ENCODE measurements at regions not wholly inside any gene's neighbourhood (a gene's known extent, or its start where the extent isn't known, plus 50 kb on each side); places are given as distances from the start of the nearest gene placed in this dataset.
"Not testable (repeated sequence)": the region's sequence is repeated elsewhere in the genome, so short reads cannot be mapped to it uniquely, and the experiment has no call there.

DNA sequence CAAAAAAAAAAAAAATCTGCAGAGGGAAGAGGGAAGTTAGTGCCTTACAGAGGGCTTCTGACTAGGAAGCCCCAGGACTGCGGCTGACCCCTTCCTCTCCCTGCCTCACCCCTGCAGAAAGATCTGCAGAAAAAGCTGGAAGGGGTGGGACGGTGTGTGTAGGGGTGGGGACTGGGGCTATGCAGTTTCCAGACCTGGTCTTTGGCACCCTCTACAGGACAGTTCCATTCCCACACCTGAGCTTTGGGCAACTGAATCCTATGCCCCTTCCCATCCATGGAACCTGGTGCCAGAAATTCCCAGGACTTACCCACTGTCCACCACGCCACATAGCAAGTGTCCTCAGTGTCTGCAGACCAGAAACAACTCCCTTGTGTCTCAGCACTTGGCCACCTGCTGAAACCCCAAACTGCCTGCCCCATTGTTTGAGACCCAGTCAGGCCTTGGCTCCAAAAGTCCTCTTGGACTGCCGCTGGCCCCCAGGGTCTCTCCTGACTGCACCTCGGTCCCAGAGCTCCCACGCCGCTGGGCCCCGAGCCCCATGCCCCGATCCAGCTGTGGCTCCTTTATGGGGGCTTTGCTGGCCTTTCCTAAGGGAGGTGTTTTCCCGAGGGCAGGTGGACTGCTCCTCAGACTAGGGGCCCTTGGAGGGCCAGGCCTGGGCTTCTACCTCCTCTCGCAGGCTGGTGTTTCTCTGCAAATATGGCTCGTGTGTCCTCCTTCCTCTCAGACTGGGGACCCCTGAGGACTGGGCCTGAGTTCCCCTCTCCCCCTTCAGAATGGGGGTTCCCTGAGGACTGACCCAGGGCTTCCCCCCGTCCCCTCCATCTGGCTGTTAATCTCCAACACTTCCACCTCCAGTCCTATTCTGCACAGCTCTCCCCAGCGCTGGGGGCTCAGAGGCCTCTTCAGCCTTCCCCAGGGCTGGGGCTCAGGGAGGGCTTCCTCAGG lies 284.9 kb upstream of the TEKT4 start:
- TF ChIP-seq, protein P1, sequence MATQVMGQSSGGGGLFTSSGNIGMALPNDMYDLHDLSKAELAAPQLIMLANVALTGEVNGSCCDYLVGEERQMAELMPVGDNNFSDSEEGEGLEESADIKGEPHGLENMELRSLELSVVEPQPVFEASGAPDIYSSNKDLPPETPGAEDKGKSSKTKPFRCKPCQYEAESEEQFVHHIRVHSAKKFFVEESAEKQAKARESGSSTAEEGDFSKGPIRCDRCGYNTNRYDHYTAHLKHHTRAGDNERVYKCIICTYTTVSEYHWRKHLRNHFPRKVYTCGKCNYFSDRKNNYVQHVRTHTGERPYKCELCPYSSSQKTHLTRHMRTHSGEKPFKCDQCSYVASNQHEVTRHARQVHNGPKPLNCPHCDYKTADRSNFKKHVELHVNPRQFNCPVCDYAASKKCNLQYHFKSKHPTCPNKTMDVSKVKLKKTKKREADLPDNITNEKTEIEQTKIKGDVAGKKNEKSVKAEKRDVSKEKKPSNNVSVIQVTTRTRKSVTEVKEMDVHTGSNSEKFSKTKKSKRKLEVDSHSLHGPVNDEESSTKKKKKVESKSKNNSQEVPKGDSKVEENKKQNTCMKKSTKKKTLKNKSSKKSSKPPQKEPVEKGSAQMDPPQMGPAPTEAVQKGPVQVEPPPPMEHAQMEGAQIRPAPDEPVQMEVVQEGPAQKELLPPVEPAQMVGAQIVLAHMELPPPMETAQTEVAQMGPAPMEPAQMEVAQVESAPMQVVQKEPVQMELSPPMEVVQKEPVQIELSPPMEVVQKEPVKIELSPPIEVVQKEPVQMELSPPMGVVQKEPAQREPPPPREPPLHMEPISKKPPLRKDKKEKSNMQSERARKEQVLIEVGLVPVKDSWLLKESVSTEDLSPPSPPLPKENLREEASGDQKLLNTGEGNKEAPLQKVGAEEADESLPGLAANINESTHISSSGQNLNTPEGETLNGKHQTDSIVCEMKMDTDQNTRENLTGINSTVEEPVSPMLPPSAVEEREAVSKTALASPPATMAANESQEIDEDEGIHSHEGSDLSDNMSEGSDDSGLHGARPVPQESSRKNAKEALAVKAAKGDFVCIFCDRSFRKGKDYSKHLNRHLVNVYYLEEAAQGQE (IDR thresholded peaks at IDR 0.05; ENCODE audit: insufficient replicate concordance, low read depth): not testable (repeated sequence)
- TF ChIP-seq, protein P2, sequence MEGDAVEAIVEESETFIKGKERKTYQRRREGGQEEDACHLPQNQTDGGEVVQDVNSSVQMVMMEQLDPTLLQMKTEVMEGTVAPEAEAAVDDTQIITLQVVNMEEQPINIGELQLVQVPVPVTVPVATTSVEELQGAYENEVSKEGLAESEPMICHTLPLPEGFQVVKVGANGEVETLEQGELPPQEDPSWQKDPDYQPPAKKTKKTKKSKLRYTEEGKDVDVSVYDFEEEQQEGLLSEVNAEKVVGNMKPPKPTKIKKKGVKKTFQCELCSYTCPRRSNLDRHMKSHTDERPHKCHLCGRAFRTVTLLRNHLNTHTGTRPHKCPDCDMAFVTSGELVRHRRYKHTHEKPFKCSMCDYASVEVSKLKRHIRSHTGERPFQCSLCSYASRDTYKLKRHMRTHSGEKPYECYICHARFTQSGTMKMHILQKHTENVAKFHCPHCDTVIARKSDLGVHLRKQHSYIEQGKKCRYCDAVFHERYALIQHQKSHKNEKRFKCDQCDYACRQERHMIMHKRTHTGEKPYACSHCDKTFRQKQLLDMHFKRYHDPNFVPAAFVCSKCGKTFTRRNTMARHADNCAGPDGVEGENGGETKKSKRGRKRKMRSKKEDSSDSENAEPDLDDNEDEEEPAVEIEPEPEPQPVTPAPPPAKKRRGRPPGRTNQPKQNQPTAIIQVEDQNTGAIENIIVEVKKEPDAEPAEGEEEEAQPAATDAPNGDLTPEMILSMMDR (IDR thresholded peaks at IDR 0.05; ENCODE audit: insufficient read depth, low read length): not testable (repeated sequence)
- not testable (repeated sequence) for TF ChIP-seq POLR2AphosphoS5 (IDR thresholded peaks at IDR 0.05; ENCODE audit: low read depth); SPI1 (IDR thresholded peaks at IDR 0.05; ENCODE audit: borderline replicate concordance, low read depth)
